HG02852 (cell line): ENCODE measurements at regions not wholly inside any gene's neighbourhood (a gene's known extent, or its start where the extent isn't known, plus 50 kb on each side); places are given as distances from the start of the nearest gene placed in this dataset.
"Not testable (repeated sequence)": the region's sequence is repeated elsewhere in the genome, so short reads cannot be mapped to it uniquely, and the experiment has no call there.

Source experiments
- ATAC-seq: cut with Tn5 transposase; IDR thresholded peaks from one replicate; pipeline ENCODE4 v1.9.1; 2021; ENCODE audit warnings: mild to moderate bottlenecking, moderate library complexity; ENCODE audit not compliant: unreplicated experiment

- no peak for ATAC-seq
These were observed 273.5 kb upstream of the ADGRL3 start for GRCh38 chr4:60926624-60927023.

- no peak for ATAC-seq
These were observed 269.3 kb upstream of the ADGRL3 start for GRCh38 chr4:60930866-60931265.

- no peak for ATAC-seq
These were observed 265.4 kb upstream of the ADGRL3 start for GRCh38 chr4:60934566-60935295.

GRCh38 chr4:60938181-60938580 is 261.9 kb upstream of the ADGRL3 start:
- ATAC-seq = no peak

GRCh38 chr4:60938621-60939020 is 261.5 kb upstream of the ADGRL3 start:
- ATAC-seq = no peak

- ATAC-seq = no peak
These were observed 256.1 kb upstream of the ADGRL3 start for GRCh38 chr4:60944060-60944459.

- no peak for ATAC-seq
These were observed 254.5 kb upstream of the ADGRL3 start for GRCh38 chr4:60945641-60946040.

GRCh38 chr4:60948008-60948407 is 252.1 kb upstream of the ADGRL3 start:
- ATAC-seq = no peak

GRCh38 chr4:60952921-60953320 is 247.2 kb upstream of the ADGRL3 start:
- ATAC-seq = no peak

GRCh38 chr4:60953826-60954225 is 246.3 kb upstream of the ADGRL3 start:
- ATAC-seq = no peak

GRCh38 chr4:60962286-60962685 is 237.8 kb upstream of the ADGRL3 start:
- ATAC-seq = no peak

GRCh38 chr4:60981534-60981933 is 218.6 kb upstream of the ADGRL3 start:
- no peak for ATAC-seq

- ATAC-seq = no peak
These were observed 211.0 kb upstream of the ADGRL3 start for GRCh38 chr4:60989141-60989540.

GRCh38 chr4:60992037-60992436 is 208.1 kb upstream of the ADGRL3 start:
- no peak for ATAC-seq

- no peak for ATAC-seq
These were observed 196.8 kb upstream of the ADGRL3 start for GRCh38 chr4:61003301-61003700.

- ATAC-seq = no peak
These were observed 195.4 kb upstream of the ADGRL3 start for GRCh38 chr4:61004651-61005170.

GRCh38 chr4:61011051-61011450 is 189.1 kb upstream of the ADGRL3 start:
- ATAC-seq = no peak

GRCh38 chr4:61011936-61012335 is 188.2 kb upstream of the ADGRL3 start:
- ATAC-seq = not testable (repeated sequence)

- ATAC-seq = no peak
These were observed 175.5 kb upstream of the ADGRL3 start for GRCh38 chr4:61024610-61025009.

- ATAC-seq = no peak
These were observed 172.2 kb upstream of the ADGRL3 start for GRCh38 chr4:61027939-61028338.

- ATAC-seq = no peak
These were observed 163.9 kb upstream of the ADGRL3 start for GRCh38 chr4:61036071-61036684.

GRCh38 chr4:61041527-61041926 is 158.6 kb upstream of the ADGRL3 start:
- no peak for ATAC-seq
